Vagina (tissue), 2 donors: ENCODE measurements at regions not wholly inside any gene's neighbourhood (a gene's known extent, or its start where the extent isn't known, plus 50 kb on each side); places are given as distances from the start of the nearest gene placed in this dataset.

Experiments
- POLR2A ChIP-seq, 2 donors: fragments of 450-650 bp; IDR thresholded peaks; one replicate each; pipeline ENCODE4 v1.6.1; 2017; ENCODE audit warnings: antibody characterized with exemption in 2 of 2, mild to moderate bottlenecking in 2 of 2, moderate library complexity in 2 of 2
- TF ChIP-seq, protein P1 (sequence below), 3 experiments: fragments of 450-650 bp in 2 of 3; fragments of 200-600 bp in 1 of 3; sonication (generic) in 1 of 3; IDR thresholded peaks; one replicate each; pipeline ENCODE4 v1.5.1; 2017 to 2019; ENCODE audit warnings: antibody characterized with exemption in 3 of 3, mild to moderate bottlenecking in 2 of 3, moderate library complexity in 2 of 3

GRCh38 chr20:51219544-51219943, 196.6 kb upstream of the KCNG1 start:
- TF ChIP-seq, protein P1, sequence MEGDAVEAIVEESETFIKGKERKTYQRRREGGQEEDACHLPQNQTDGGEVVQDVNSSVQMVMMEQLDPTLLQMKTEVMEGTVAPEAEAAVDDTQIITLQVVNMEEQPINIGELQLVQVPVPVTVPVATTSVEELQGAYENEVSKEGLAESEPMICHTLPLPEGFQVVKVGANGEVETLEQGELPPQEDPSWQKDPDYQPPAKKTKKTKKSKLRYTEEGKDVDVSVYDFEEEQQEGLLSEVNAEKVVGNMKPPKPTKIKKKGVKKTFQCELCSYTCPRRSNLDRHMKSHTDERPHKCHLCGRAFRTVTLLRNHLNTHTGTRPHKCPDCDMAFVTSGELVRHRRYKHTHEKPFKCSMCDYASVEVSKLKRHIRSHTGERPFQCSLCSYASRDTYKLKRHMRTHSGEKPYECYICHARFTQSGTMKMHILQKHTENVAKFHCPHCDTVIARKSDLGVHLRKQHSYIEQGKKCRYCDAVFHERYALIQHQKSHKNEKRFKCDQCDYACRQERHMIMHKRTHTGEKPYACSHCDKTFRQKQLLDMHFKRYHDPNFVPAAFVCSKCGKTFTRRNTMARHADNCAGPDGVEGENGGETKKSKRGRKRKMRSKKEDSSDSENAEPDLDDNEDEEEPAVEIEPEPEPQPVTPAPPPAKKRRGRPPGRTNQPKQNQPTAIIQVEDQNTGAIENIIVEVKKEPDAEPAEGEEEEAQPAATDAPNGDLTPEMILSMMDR (IDR thresholded peaks at IDR 0.05) = no peak
- no peak for TF ChIP-seq POLR2A (IDR thresholded peaks at IDR 0.05)
